CD4-positive, alpha-beta T cell (primary cell): ENCODE measurements at regions not wholly inside any gene's neighbourhood (a gene's known extent, or its start where the extent isn't known, plus 50 kb on each side); places are given as distances from the start of the nearest gene placed in this dataset.

Experiments
- ATAC-seq: fragments of 200-7000 bp; cut with Tn5 transposase; one replicate; pipeline ENCODE4 v1.10.0; 2022; ENCODE audit warnings: mild to moderate bottlenecking; ENCODE audit not compliant: poor library complexity
- CTCF ChIA-PET: fragments of 350-600 bp; sonication (Branson Sonifier 250); formaldehyde crosslinking; loops from one replicate; lab custom pipeline; 2021; ENCODE audit warnings: antibody characterized with exemption, inconsistent platforms; lab: Charles Lee
- POLR2A ChIA-PET: fragments of 350-600 bp; sonication (Branson Sonifier 250); formaldehyde crosslinking; loops from one replicate; lab custom pipeline; 2021; ENCODE audit warnings: antibody characterized with exemption, inconsistent platforms; lab: Charles Lee
- DNase-seq, 14 experiments: peaks; one replicate each; pipeline ENCODE4 v3.0.0-alpha.2; 2013 to 2020; ENCODE audit warnings: mixed read lengths in 2 of 14
- H3K27ac ChIP-seq, 2 donors: one replicate each; pipeline versions ENCODE4 v1.5.1 to v1.7.0; 2013; ENCODE audit warnings: low read length in 2 of 2, low read depth in 1 of 2, mild to moderate bottlenecking in 1 of 2
- H3K27me3 ChIP-seq, 2 experiments: 1 replicate in 1 of 2; 2 replicates in 1 of 2; pipeline versions ENCODE4 v1.6.1 to v1.7.0; 2013; ENCODE audit warnings: low read length in 2 of 2, control low read depth in 1 of 2, mild to moderate bottlenecking in 1 of 2, moderate library complexity in 1 of 2; ENCODE audit not compliant: insufficient read depth in 2 of 2, control insufficient read depth in 1 of 2
- H3K36me3 ChIP-seq: one replicate; pipeline ENCODE4 v1.6.1; 2013; ENCODE audit warnings: low read length, control low read depth; ENCODE audit not compliant: insufficient read depth
- H3K4me1 ChIP-seq: one replicate; pipeline ENCODE4 v1.6.1; 2013; ENCODE audit warnings: low read length, control low read depth; ENCODE audit not compliant: insufficient read depth
- H3K4me3 ChIP-seq: one replicate; pipeline ENCODE4 v1.5.1; 2013; ENCODE audit warnings: mild to moderate bottlenecking, low read length, moderate library complexity
- H3K9me3 ChIP-seq, 2 experiments: 1 replicate in 1 of 2; 2 replicates in 1 of 2; pipeline versions ENCODE4 v1.6.1 to v1.7.0; 2013; ENCODE audit warnings: low read length in 2 of 2, mild to moderate bottlenecking in 2 of 2, control low read depth in 1 of 2, moderate library complexity in 1 of 2; ENCODE audit not compliant: control insufficient read depth in 1 of 2, insufficient read depth in 1 of 2
- H3K27ac Mint-ChIP-seq: one replicate; pipeline ENCODE4 v1.8.0; 2020; ENCODE audit warnings: mixed read lengths
- H3K27me3 Mint-ChIP-seq: one replicate; pipeline ENCODE4 v1.8.0; 2021; ENCODE audit warnings: mixed read lengths
- H3K36me3 Mint-ChIP-seq: one replicate; pipeline ENCODE4 v1.8.0; 2021; ENCODE audit warnings: low read depth, mixed read lengths
- H3K4me1 Mint-ChIP-seq: one replicate; pipeline ENCODE4 v1.8.0; 2021; ENCODE audit warnings: low read depth, mixed read lengths
- H3K4me3 Mint-ChIP-seq: one replicate; pipeline ENCODE4 v1.8.0; 2020; ENCODE audit warnings: mild to moderate bottlenecking, mixed read lengths
- H3K9me3 Mint-ChIP-seq: one replicate; pipeline ENCODE4 v1.8.0; 2020; ENCODE audit warnings: mixed read lengths
- intact Hi-C, 2 experiments: fragments of 100-400 bp; cut with DNase I in 1 of 2; cut with micrococcal nuclease in 1 of 2; formaldehyde crosslinking; loops; one replicate each; pipeline versions ENCODE4 v1.15.1 to v1.9.0; 2023 to 2025; cut with DNase I, micrococcal nuclease
- TF ChIP-seq, protein P1 (sequence below): fragments of 200-600 bp; IDR thresholded peaks from one replicate; pipeline ENCODE4 v1.8.0; 2022; ENCODE audit warnings: antibody characterized with exemption, mild to moderate bottlenecking

DNA sequence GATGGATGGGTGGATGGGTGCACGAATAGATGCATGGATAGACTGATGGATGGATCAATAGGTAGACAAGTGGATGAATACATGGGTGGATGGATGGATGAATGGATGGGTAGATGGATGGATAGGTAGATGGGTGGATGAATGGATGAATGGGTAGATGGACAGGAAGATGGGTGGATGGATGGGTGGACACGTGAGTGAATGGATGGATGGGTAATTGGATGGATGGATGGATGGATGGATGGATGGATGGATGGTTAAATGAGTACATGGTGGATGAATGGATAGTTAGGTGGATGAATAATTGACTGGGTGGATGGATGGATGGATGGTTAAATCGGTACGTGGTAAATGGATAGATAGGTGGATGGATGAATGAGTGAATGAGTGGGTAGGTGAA lies 89.7 kb upstream of the ZNF469 start:
- Mint-ChIP-seq H3K4me3 (no peak overlapping the region), H3K9me3 (no peaks in the 10 kb centered on the region), H3K36me3 (no peaks in the 10 kb centered on the region), H3K27ac (no peak overlapping the region), H3K4me1 (no peaks in the 10 kb centered on the region), H3K27me3 (peaks cover 10% of the 10 kb centered on the region)
- Histone ChIP-seq H3K27me3 (peaks cover 0 to 6% of the 10 kb centered on the region in 2 experiments), H3K4me1 (no peaks in the 10 kb centered on the region), H3K9me3 (peaks cover 6 to 24% of the 10 kb centered on the region in 2 experiments), H3K4me3 (no peak overlapping the region), H3K36me3 (no peaks in the 10 kb centered on the region), H3K27ac (no peak overlapping the region)
- DNase-seq (no peak), ATAC-seq (no peak)
- ChIA-PET POLR2A (no interaction called here), CTCF (no interaction called here)
- TF ChIP-seq, protein P1, sequence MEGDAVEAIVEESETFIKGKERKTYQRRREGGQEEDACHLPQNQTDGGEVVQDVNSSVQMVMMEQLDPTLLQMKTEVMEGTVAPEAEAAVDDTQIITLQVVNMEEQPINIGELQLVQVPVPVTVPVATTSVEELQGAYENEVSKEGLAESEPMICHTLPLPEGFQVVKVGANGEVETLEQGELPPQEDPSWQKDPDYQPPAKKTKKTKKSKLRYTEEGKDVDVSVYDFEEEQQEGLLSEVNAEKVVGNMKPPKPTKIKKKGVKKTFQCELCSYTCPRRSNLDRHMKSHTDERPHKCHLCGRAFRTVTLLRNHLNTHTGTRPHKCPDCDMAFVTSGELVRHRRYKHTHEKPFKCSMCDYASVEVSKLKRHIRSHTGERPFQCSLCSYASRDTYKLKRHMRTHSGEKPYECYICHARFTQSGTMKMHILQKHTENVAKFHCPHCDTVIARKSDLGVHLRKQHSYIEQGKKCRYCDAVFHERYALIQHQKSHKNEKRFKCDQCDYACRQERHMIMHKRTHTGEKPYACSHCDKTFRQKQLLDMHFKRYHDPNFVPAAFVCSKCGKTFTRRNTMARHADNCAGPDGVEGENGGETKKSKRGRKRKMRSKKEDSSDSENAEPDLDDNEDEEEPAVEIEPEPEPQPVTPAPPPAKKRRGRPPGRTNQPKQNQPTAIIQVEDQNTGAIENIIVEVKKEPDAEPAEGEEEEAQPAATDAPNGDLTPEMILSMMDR = no peak
- intact Hi-C loops = no loop called here

DNA sequence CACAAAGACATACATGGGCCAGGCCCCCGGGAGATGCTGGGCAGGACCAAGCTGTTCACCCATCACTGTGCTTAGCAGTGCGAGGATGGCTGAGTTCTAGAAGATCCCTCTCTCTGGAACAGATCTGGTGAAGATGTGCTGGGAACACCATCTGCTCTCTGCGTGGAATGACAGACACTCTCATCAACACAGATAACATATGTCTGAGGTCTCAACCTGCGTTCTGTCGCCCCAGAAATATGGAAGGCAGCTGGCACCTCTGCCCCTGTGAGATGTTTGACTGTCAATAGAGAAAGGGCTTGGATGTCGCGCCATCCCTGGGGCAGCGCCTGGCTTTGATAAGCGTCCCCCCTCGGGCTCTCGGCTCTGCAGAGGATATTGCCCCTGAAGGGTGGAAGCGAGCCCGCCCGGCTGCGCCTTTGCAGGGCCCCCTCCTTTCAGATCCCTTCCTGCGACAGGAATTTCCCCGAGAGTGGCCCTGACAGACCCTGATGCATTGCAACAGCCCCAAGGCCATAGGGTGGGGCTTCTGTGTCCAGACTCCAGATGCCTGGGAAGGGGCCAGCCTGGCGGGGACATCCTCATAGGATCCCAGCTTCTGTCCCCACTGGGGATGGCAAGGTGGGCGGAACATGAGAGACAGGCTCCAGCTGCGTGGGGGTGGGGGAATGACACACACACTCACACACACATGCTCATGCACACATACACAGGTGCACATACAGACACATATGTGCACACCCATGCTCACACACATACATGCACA lies 86.9 kb upstream of the ZNF469 start:
- H3K27ac Mint-ChIP-seq = no peak overlapping the region
- POLR2A ChIA-PET = no interaction called here

DNA sequence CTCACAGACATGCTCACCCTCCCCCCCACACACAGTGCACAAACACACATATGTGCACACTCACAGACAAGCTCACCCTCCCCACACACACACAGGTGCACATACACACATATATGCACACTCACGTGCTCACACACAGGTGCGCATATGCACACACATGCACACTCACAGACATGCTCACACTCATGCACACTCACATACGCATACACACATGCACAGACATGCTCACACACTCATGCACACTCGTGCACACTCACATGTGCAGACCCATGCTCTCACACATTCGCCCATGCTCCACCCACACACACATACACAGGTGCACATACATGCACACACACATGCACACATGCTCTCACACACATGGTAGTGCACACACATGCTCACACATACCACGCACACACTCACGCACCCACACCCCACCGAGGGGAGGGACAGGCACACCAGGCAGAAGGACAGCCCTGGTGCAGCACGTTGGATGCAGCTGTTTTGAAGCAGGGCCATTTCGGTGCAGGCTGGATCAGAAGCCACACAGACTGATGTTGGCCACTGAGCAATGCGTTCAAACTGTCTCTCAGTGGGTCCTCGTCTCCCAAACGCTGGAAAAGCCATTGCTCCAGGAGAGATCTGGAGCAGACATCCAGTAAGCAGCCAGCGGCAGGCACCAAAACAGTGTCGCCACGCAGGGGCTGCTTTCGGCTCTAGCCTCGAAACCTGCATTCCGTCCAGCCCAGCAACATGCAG lies 86.2 kb upstream of the ZNF469 start:
- H3K27me3 Mint-ChIP-seq = peaks cover 21% of the 10 kb centered on the region
- H3K9me3 Mint-ChIP-seq = no peaks in the 10 kb centered on the region
- Histone ChIP-seq H3K27me3 (peaks cover 0 to 9% of the 10 kb centered on the region in 2 experiments), H3K4me3 (no peak overlapping the region), H3K4me1 (no peaks in the 10 kb centered on the region), H3K27ac (no peak overlapping the region), H3K9me3 (peaks cover 0 to 6% of the 10 kb centered on the region in 2 experiments), H3K36me3 (no peaks in the 10 kb centered on the region)
- TF ChIP-seq, protein P1 = no peak
- ATAC-seq = no peak
- ChIA-PET CTCF (no interaction called here), POLR2A (no interaction called here)
- intact Hi-C loops = no loop called here
- no peak for DNase-seq
- no peak overlapping the region for H3K4me3 Mint-ChIP-seq
- no peaks in the 10 kb centered on the region for H3K36me3 Mint-ChIP-seq
- H3K27ac Mint-ChIP-seq = no peak overlapping the region
- no peaks in the 10 kb centered on the region for H3K4me1 Mint-ChIP-seq

More for the DNA sequence above, 86.9 kb upstream of the ZNF469 start:
- no peak overlapping the region for H3K4me3 Mint-ChIP-seq
- no peak for DNase-seq
- H3K9me3 ChIP-seq = peaks cover 0 to 14% of the 10 kb centered on the region in 2 experiments
- H3K27me3 ChIP-seq = peaks cover 0 to 9% of the 10 kb centered on the region in 2 experiments
- H3K4me1 ChIP-seq = no peaks in the 10 kb centered on the region
- no peaks in the 10 kb centered on the region for H3K4me1 Mint-ChIP-seq
- TF ChIP-seq, protein P1 = no peak
- no peaks in the 10 kb centered on the region for H3K9me3 Mint-ChIP-seq
- intact Hi-C loops = no loop called here
- H3K36me3 Mint-ChIP-seq = no peaks in the 10 kb centered on the region
- no peak for ATAC-seq
- no peak overlapping the region for H3K27ac ChIP-seq
- CTCF ChIA-PET = no interaction called here
- H3K27me3 Mint-ChIP-seq = peaks cover 20% of the 10 kb centered on the region
- H3K36me3 ChIP-seq = no peaks in the 10 kb centered on the region
- H3K4me3 ChIP-seq = no peak overlapping the region
